ENCODE measurements at regions not wholly inside any gene's neighbourhood (a gene's known extent, or its start where the extent isn't known, plus 50 kb on each side); places are given as distances from the start of the nearest gene placed in this dataset.

GRCh38 chr2:173855661-173856060, 109.5 kb downstream of the SP3 start:
- H3K4me3 ChIP-seq (ENCODE audit: low read length): no peak overlapping the region
- H3K4me1 ChIP-seq (ENCODE audit: insufficient read depth, low read length): peaks cover 32% of the 10 kb centered on the region
- intact Hi-C loops (cut with micrococcal nuclease): loop anchor here (10.0 kb wide), 1 partner anchor 281 kb away; no protein-coding TSS in a partner anchor
- no peak overlapping the region for H2AFZ ChIP-seq (ENCODE audit: low read length)
- H3K79me2 ChIP-seq (ENCODE audit: low read length): no peaks in the 10 kb centered on the region
- no peaks in the 10 kb centered on the region for H4K20me1 ChIP-seq (ENCODE audit: low read length)
- DNase-seq (no peak), ATAC-seq (no peak)
- no peaks in the 10 kb centered on the region for H3K27me3 ChIP-seq (ENCODE audit: low read length)
- no peak overlapping the region for H3K27ac ChIP-seq (ENCODE audit: low read length)
- CTCF ChIA-PET: no interaction called here
- H3K9me2 ChIP-seq (replicated peaks; ENCODE audit: low read length): no peaks in the 10 kb centered on the region
- H3K4me2 ChIP-seq (ENCODE audit: low read length): no peak overlapping the region
- no peaks in the 10 kb centered on the region for H3F3A ChIP-seq (ENCODE audit: low read length, unreplicated experiment)
- no peaks in the 10 kb centered on the region for H3K36me3 ChIP-seq (ENCODE audit: low read depth, low read length)
- TF ChIP-seq EZH2 (IDR thresholded peaks at IDR 0.05; ENCODE audit: low read length, unreplicated experiment) (no peak), CTCF (conservative IDR thresholded peaks at IDR 0.05; ENCODE audit: low read depth, low read length) (no peak), EZH2phosphoT487 (IDR thresholded peaks at IDR 0.05; ENCODE audit: borderline replicate concordance, low read length) (no peak)
- POLR2A ChIA-PET (ENCODE audit: unreplicated experiment): no interaction called here
- no TSS peak for BruUV-seq (replicated peaks)
- H3K9me3 ChIP-seq (ENCODE audit: low read length): no peaks in the 10 kb centered on the region
- no peak overlapping the region for H3K9ac ChIP-seq (ENCODE audit: low read length)

Measured in PC-3 (cell line).